H1 (cell line): ENCODE measurements at regions not wholly inside any gene's neighbourhood (a gene's known extent, or its start where the extent isn't known, plus 50 kb on each side); places are given as distances from the start of the nearest gene placed in this dataset.

ENCODE experiments used
- CTCF ChIA-PET: fragments of 300-600 bp; sonication (Branson Sonifier 250); formaldehyde crosslinking; loops from one replicate; lab custom pipeline; 2021; ENCODE audit not compliant: partially characterized antibody; lab: Charles Lee
- POLR2A ChIA-PET: fragments of 300-600 bp; sonication (Branson Sonifier 250); formaldehyde crosslinking; loops from one replicate; lab custom pipeline; 2021; ENCODE audit warnings: inconsistent platforms; ENCODE audit not compliant: partially characterized antibody; lab: Charles Lee
- DNase-seq, 2 experiments: peaks; one replicate each; pipeline versions ENCODE4 v3.0.0 to v3.0.0-alpha.2; 2010 to 2022; ENCODE audit warnings: low spot score in 2 of 2, low read depth in 1 of 2, mixed read lengths in 1 of 2
- FAIRE-seq: peaks from 2 replicates; lab custom pipeline; 2011; peaks lifted over from hg19 to GRCh38; lab: Jason Lieb, UNC
- H2AFZ ChIP-seq: 2 replicates; pipeline ENCODE4 v1.8.1; 2012; ENCODE audit warnings: low read length, inconsistent platforms
- H2AK5ac ChIP-seq: 2 replicates; pipeline ENCODE4 v1.6.1; 2013; ENCODE audit warnings: low read depth, low read length
- H2BK120ac ChIP-seq: replicated peaks from 2 replicates; pipeline ENCODE3; 2013; ENCODE audit warnings: low read depth, low read length, inconsistent platforms
- H2BK12ac ChIP-seq: 2 replicates; pipeline ENCODE4 v1.6.1; 2013; ENCODE audit warnings: low read depth, low read length
- H2BK15ac ChIP-seq: 2 replicates; pipeline ENCODE4 v1.6.1; 2013; ENCODE audit warnings: low read length
- H2BK20ac ChIP-seq: 2 replicates; pipeline ENCODE4 v1.6.1; 2013; ENCODE audit warnings: low read length
- H2BK5ac ChIP-seq: 2 replicates; pipeline ENCODE4 v1.6.1; 2013; ENCODE audit warnings: low read depth, low read length
- H3K14ac ChIP-seq: 2 replicates; pipeline ENCODE4 v1.6.1; 2013; ENCODE audit warnings: inconsistent platforms; ENCODE audit not compliant: insufficient read length
- H3K18ac ChIP-seq: 2 replicates; pipeline ENCODE4 v1.6.1; 2013; ENCODE audit warnings: low read length; ENCODE audit errors: extremely low read depth
- H3K23ac ChIP-seq: 2 replicates; pipeline ENCODE4 v1.6.1; 2013; ENCODE audit warnings: inconsistent platforms; ENCODE audit not compliant: insufficient read length
- H3K23me2 ChIP-seq: 2 replicates; pipeline ENCODE4 v1.6.1; 2013; ENCODE audit warnings: low read depth, low read length
- H3K27ac ChIP-seq: 2 replicates; pipeline ENCODE4 v1.6.1; 2011; ENCODE audit warnings: low read depth, low read length, inconsistent platforms
- H3K27me3 ChIP-seq, 4 experiments: replicated peaks in 1 of 4; 1 replicate in 1 of 4; 2 replicates in 3 of 4; pipeline versions ENCODE4 v1.6.1 to v1.8.1; 2011 to 2013; ENCODE audit warnings: low read length in 3 of 4, mild to moderate bottlenecking in 3 of 4, inconsistent platforms in 2 of 4, mixed read lengths in 2 of 4, moderate library complexity in 1 of 4; ENCODE audit not compliant: control insufficient read depth in 3 of 4, insufficient read depth in 3 of 4; ENCODE audit errors: extremely low read depth in 1 of 4
- H3K36me3 ChIP-seq, 4 experiments: 2 replicates each; pipeline versions ENCODE4 v1.6.1 to v1.8.1; 2011 to 2013; ENCODE audit warnings: mild to moderate bottlenecking in 4 of 4, low read length in 3 of 4, moderate library complexity in 2 of 4, control low read depth in 1 of 4, inconsistent platforms in 1 of 4; ENCODE audit not compliant: insufficient read depth in 4 of 4, control insufficient read depth in 2 of 4
- H3K4ac ChIP-seq: replicated peaks from 2 replicates; pipeline ENCODE3; 2013; ENCODE audit warnings: low read length, low read depth, mixed read lengths, inconsistent platforms; ENCODE audit not compliant: insufficient read length
- H3K4me1 ChIP-seq, 4 experiments: replicated peaks in 1 of 4; 1 replicate in 1 of 4; 2 replicates in 3 of 4; pipeline versions ENCODE4 v1.6.1 to v1.8.1; 2011 to 2013; ENCODE audit warnings: low read length in 3 of 4, inconsistent platforms in 2 of 4, mixed read lengths in 1 of 4; ENCODE audit not compliant: insufficient read depth in 4 of 4, control insufficient read depth in 3 of 4
- H3K4me2 ChIP-seq, 2 experiments: 2 replicates each; pipeline versions ENCODE4 v1.6.1 to v1.8.1; 2011 to 2013; ENCODE audit warnings: low read depth in 2 of 2, low read length in 2 of 2, control low read depth in 1 of 2, inconsistent platforms in 1 of 2, mild to moderate bottlenecking in 1 of 2; ENCODE audit not compliant: insufficient read depth in 1 of 2
- H3K4me3 ChIP-seq, 4 experiments: fragments of 200-600, 300-600 bp in 1 of 4; sonication (generic), shearing (Covaris generic), sonication (Bioruptor Twin) in 1 of 4; 2 replicates each; pipeline versions ENCODE4 v1.5.1 to v1.8.1; 2011 to 2016; ENCODE audit warnings: low read length in 4 of 4, low read depth in 3 of 4, control low read depth in 2 of 4, inconsistent platforms in 2 of 4, mild to moderate bottlenecking in 2 of 4, mixed read lengths in 1 of 4, moderate library complexity in 1 of 4; ENCODE audit not compliant: insufficient read depth in 2 of 4; ENCODE audit errors: extremely low read depth in 1 of 4
- H3K56ac ChIP-seq: replicated peaks from 2 replicates; pipeline ENCODE3; 2013; ENCODE audit warnings: low read depth, mild to moderate bottlenecking, mixed read lengths, low read length, inconsistent platforms; ENCODE audit not compliant: insufficient read length
- H3K79me1 ChIP-seq: 2 replicates; pipeline ENCODE4 v1.6.1; 2013; ENCODE audit warnings: low read depth, low read length, control low read depth
- H3K79me2 ChIP-seq, 2 experiments: 2 replicates each; pipeline versions ENCODE4 v1.6.1 to v1.8.1; 2012 to 2013; ENCODE audit warnings: low read length in 2 of 2, mild to moderate bottlenecking in 2 of 2, inconsistent platforms in 1 of 2; ENCODE audit not compliant: insufficient read depth in 2 of 2, control insufficient read depth in 1 of 2
- H3K9ac ChIP-seq, 4 experiments: replicated peaks in 1 of 4; 1 replicate in 1 of 4; 2 replicates in 3 of 4; pipeline versions ENCODE4 v1.6.1 to v1.8.1; 2011 to 2013; ENCODE audit warnings: low read depth in 3 of 4, low read length in 3 of 4, control low read depth in 2 of 4, mild to moderate bottlenecking in 2 of 4, moderate library complexity in 2 of 4, inconsistent platforms in 1 of 4; ENCODE audit errors: extremely low read depth in 1 of 4
- H3K9me3 ChIP-seq, 2 experiments: 2 replicates each; pipeline versions ENCODE4 v1.6.1 to v1.8.1; 2012 to 2013; ENCODE audit warnings: mild to moderate bottlenecking in 2 of 2, moderate library complexity in 2 of 2, control low read depth in 1 of 2, inconsistent platforms in 1 of 2, low read depth in 1 of 2, low read length in 1 of 2, mixed read lengths in 1 of 2; ENCODE audit not compliant: insufficient read depth in 2 of 2
- H4K20me1 ChIP-seq, 2 experiments: replicated peaks in 1 of 2; 2 replicates each; pipeline versions ENCODE3 to v1.8.1; 2011 to 2013; ENCODE audit warnings: inconsistent platforms in 2 of 2, low read length in 2 of 2, mild to moderate bottlenecking in 1 of 2; ENCODE audit not compliant: insufficient read depth in 2 of 2, control insufficient read depth in 1 of 2
- H4K5ac ChIP-seq: 2 replicates; pipeline ENCODE4 v1.6.1; 2013; ENCODE audit warnings: low read length, low read depth, mixed read lengths, inconsistent platforms; ENCODE audit not compliant: insufficient read length
- H4K8ac ChIP-seq: 2 replicates; pipeline ENCODE4 v1.8.0; 2013; ENCODE audit warnings: mild to moderate bottlenecking, moderate library complexity, low read length, inconsistent platforms; ENCODE audit not compliant: insufficient read depth; ENCODE audit errors: extremely low read depth
- H4K91ac ChIP-seq: replicated peaks from 2 replicates; pipeline ENCODE3; 2013; ENCODE audit warnings: low read length, mixed read lengths, inconsistent platforms; ENCODE audit not compliant: insufficient read length
- HDAC6 ChIP-seq: IDR thresholded peaks from one replicate; pipeline ENCODE4 v1.7.1; 2012; ENCODE audit warnings: low read depth, mild to moderate bottlenecking, inconsistent platforms, low read length, moderate library complexity
- NANOG ChIP-seq: IDR thresholded peaks from 2 replicates; pipeline ENCODE4 v1.6.1; 2011; ENCODE audit warnings: low read length, low read depth, mild to moderate bottlenecking, inconsistent platforms; ENCODE audit not compliant: insufficient read depth, poor library complexity, severe bottlenecking
- POU5F1 ChIP-seq: IDR thresholded peaks from 2 replicates; pipeline ENCODE4 v1.6.1; 2011; ENCODE audit warnings: low read depth, mild to moderate bottlenecking, low read length, moderate library complexity
- RNF2 ChIP-seq: fragments of 200-900, 300-1000 bp; sonication (generic); IDR thresholded peaks from 2 replicates; pipeline ENCODE4 v1.7.1; 2016; ENCODE audit warnings: borderline replicate concordance, low read depth, mild to moderate bottlenecking, antibody characterized with exemption, low read length; ENCODE audit not compliant: poor library complexity, severe bottlenecking; ENCODE audit errors: missing control alignments
- SRF ChIP-seq: IDR thresholded peaks from 2 replicates; pipeline ENCODE4 v1.6.1; 2011; ENCODE audit warnings: mild to moderate bottlenecking, low read depth, low read length, moderate library complexity
- SUZ12 ChIP-seq: fragments of 200-600 bp; sonication (generic); IDR thresholded peaks from 2 replicates; pipeline ENCODE4 v1.6.1; 2012; ENCODE audit warnings: mild to moderate bottlenecking, inconsistent platforms, low read length, moderate library complexity, mixed read lengths
- WGBS, 2 experiments: shearing (Covaris generic) in 1 of 2; methylation state at CpG; one replicate each; pipeline versions ENCODE4 v1.1.6 to v1.1.7; 2013 to 2015; ENCODE audit warnings: low lambda C conversion rate in 2 of 2, mixed read lengths in 2 of 2, inconsistent platforms in 1 of 2, low coverage in 1 of 2, missing lambda C conversion rate in 1 of 2; ENCODE audit not compliant: insufficient replicate concordance in 2 of 2, insufficient coverage in 1 of 2, insufficient read length in 1 of 2; ENCODE audit errors: extremely low coverage in 1 of 2, missing lambda C conversion rate in 1 of 2; 5-methylcytosine and 5-hydroxymethylcytosine counted together

- Histone ChIP-seq H3K27ac (no peak overlapping the region), H2AFZ (no peak overlapping the region), H3K18ac (no peak overlapping the region), H3K4me1 (no peaks in the 10 kb centered on the region), H3K23me2 (no peaks in the 10 kb centered on the region), H3K79me2 (no peaks in the 10 kb centered on the region), H2BK20ac (no peak overlapping the region), H3K14ac (no peak overlapping the region), H3K56ac (no peak overlapping the region), H4K20me1 (no peaks in the 10 kb centered on the region), H2BK12ac (no peak overlapping the region), H2AK5ac (no peak overlapping the region), H3K4me2 (no peak overlapping the region), H3K4me3 (no peak overlapping the region), H2BK15ac (no peak overlapping the region), H4K8ac (no peak overlapping the region), H2BK120ac (no peak overlapping the region), H3K27me3 (no peaks in the 10 kb centered on the region), H3K4ac (no peak overlapping the region), H3K9me3 (no peaks in the 10 kb centered on the region), H4K91ac (no peak overlapping the region), H3K36me3 (no peaks in the 10 kb centered on the region), H3K9ac (no peak overlapping the region), H3K79me1 (no peaks in the 10 kb centered on the region), H2BK5ac (no peak overlapping the region), H4K5ac (no peak overlapping the region), H3K23ac (no peak overlapping the region)
- ChIA-PET CTCF (interaction anchor here (0.6 kb wide), 1 partner anchor 28 kb away, joined by 3 read pairs; no protein-coding TSS in a partner anchor), POLR2A (no interaction called here)
- DNase-seq (no peak), FAIRE-seq (no peak)
- WGBS, 2 experiments, result 96% methylated on average over 4 of the region's 4 CpGs; no CpG with 5 or more reads in 1 of the 2 experiments
- no peak for TF ChIP-seq HDAC6
- TF ChIP-seq SRF, result no peak
- TF ChIP-seq NANOG, result no peak
- no peak for TF ChIP-seq SUZ12
- no peak for TF ChIP-seq POU5F1
- TF ChIP-seq RNF2, result no peak
Measured at GRCh38 chrX:64842492-64842891, 133.8 kb downstream of the ZC4H2 start.
